ENCODE measurements at regions not wholly inside any gene's neighbourhood (a gene's known extent, or its start where the extent isn't known, plus 50 kb on each side); places are given as distances from the start of the nearest gene placed in this dataset.
"Not testable (repeated sequence)": the region's sequence is repeated elsewhere in the genome, so short reads cannot be mapped to it uniquely, and the experiment has no call there.

DNA sequence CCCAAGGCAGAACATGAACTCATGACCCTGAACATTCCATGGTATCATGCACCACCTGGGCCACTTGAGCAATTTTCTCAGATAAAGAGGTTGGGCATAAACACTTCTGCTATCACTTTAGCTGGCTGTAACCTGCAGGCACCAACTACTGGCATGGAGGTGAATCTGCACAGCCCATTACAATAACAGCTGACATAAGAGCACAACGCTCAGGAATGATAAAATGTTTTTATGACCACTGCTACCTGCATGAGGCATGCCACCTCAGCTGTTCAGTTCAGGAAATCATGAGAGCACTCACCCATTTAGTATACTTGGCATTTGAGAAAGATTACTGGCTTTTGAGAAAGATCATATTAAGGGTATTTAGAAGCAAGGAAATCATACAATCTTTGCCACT is 85.7 kb upstream of the SPIN4 start:
- Mint-ChIP-seq H3K27me3 (no peaks in the 10 kb centered on the region), H3K4me3 (no peak overlapping the region), H3K27ac (no peak overlapping the region), H3K36me3 (peaks cover 0 to 9% of the 10 kb centered on the region in 2 donors), H3K9me3 (peaks cover 0 to 29% (median 12%) of the 10 kb centered on the region in 7 donors), H3K4me1 (peaks cover 0 to 5% (median 0%) of the 10 kb centered on the region in 3 donors)
- DNase-seq (no peak), ATAC-seq (ENCODE audit: low read depth in 2 of 2) (no peak)

DNA sequence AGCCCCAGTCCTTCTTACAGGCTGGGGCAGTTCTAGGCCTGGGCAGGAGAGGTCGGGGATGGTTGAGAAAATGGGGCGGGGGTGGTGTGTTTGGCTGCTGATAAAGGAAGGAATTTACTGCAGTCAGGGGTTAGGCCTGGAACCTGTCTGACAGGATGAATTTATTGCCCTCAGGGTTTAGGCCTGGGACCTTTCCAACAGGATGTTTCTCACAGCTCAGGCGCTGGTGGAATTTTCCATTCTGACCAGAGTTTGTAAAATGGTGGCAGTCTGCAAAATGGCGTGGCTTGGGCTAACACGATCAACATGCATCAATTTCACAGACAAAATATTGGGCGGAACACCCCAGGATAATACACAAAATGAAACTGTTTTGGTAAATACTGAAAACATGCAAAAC is 83.5 kb upstream of the SPIN4 start:
- H3K36me3 Mint-ChIP-seq: peaks cover 0 to 5% of the 10 kb centered on the region in 2 donors
- peaks cover 0 to 16% (median 7%) of the 10 kb centered on the region in 7 donors for H3K9me3 Mint-ChIP-seq
- H3K27ac Mint-ChIP-seq: no peak overlapping the region
- no peak for DNase-seq
- no peak for ATAC-seq (ENCODE audit: low read depth in 2 of 2)
- no peaks in the 10 kb centered on the region for H3K27me3 Mint-ChIP-seq
- H3K4me3 Mint-ChIP-seq: no peak overlapping the region
- H3K4me1 Mint-ChIP-seq: peaks cover 0 to under 1% (median 0%) of the 10 kb centered on the region in 3 donors

DNA sequence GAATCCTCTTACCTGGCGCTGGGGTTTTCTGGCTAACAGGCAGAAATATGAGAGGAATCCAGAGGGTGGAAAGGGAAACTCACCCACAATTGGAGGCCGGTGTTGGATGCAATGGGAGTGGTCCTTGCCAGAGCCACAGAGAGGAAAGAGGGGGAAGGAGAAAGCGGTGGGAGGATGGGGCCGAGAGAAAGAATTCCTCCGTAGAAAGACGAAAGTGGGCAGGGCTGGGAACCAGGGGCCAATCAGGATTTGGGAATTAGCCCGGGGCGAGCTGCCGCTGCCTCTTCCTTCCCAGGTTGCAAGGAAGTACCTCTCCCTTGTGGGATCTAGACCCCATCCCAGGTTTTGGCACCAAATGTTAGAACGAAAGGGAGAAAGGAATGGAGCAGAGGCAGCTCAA is 83.1 kb upstream of the SPIN4 start:
- Mint-ChIP-seq H3K27ac (no peak overlapping the region), H3K4me3 (no peak overlapping the region), H3K27me3 (no peaks in the 10 kb centered on the region)

DNA sequence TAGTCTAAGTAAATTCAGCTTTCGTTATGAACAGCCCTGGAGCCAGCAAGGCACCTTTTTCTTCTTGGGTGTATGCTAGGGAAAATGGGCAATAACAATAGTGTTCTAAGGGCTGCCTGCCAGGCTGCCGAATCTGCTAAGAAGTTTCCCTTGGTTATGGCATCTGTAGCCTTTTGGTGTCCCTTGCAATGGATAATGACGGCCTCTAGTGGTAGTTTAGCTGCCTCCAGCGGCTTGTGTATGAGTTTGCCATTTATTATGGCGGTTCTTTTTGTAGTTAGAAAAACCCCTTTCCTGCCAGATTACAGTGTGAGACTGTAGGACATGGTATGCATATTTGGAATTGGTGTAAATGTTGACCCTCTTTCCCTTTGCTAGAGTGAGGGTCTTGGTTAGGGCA is 78.9 kb upstream of the SPIN4 start:
- Mint-ChIP-seq H3K27ac (no peak overlapping the region), H3K36me3 (peaks cover 0 to 5% of the 10 kb centered on the region in 2 donors), H3K4me3 (no peak overlapping the region), H3K9me3 (peaks cover 0 to 9% (median 0%) of the 10 kb centered on the region in 7 donors), H3K27me3 (no peaks in the 10 kb centered on the region), H3K4me1 (no peaks in the 10 kb centered on the region)
- ATAC-seq (ENCODE audit: low read depth in 2 of 2) (no peak), DNase-seq (no peak)

More for the DNA sequence above, 83.1 kb upstream of the SPIN4 start:
- H3K9me3 Mint-ChIP-seq: peaks cover 0 to 14% (median 5%) of the 10 kb centered on the region in 7 donors
- no peak for DNase-seq
- peaks cover 0 to 5% of the 10 kb centered on the region in 2 donors for H3K36me3 Mint-ChIP-seq
- no peaks in the 10 kb centered on the region for H3K4me1 Mint-ChIP-seq
- no peak for ATAC-seq (ENCODE audit: low read depth in 2 of 2)

DNA sequence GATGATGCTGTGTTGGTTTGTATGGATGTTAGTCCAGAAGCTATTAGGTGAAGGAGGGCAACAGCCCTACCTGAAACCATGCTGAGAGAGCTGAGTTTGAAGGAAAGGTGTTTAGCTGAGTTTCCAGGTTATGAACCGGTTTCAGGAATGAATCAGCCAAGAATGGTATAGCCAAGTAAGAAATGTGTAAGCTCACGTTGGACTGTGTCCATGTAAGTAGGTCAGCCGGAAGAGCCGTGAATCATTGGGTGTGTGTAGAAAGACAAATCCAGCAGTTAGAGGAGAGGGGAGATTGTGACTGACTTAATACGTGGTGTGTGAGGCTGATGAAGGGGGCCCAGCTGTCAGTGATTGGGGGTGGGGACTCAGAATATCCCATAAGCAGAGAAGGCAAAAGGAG is 77.2 kb upstream of the SPIN4 start:
- DNase-seq (no peak), ATAC-seq (ENCODE audit: low read depth in 2 of 2) (no peak)
- Mint-ChIP-seq H3K9me3 (peaks cover 0 to 11% (median 2%) of the 10 kb centered on the region in 7 donors), H3K4me1 (no peaks in the 10 kb centered on the region), H3K27me3 (no peaks in the 10 kb centered on the region), H3K36me3 (peaks cover 9% of the 10 kb centered on the region in 2 donors), H3K4me3 (no peak overlapping the region), H3K27ac (no peak overlapping the region)

DNA sequence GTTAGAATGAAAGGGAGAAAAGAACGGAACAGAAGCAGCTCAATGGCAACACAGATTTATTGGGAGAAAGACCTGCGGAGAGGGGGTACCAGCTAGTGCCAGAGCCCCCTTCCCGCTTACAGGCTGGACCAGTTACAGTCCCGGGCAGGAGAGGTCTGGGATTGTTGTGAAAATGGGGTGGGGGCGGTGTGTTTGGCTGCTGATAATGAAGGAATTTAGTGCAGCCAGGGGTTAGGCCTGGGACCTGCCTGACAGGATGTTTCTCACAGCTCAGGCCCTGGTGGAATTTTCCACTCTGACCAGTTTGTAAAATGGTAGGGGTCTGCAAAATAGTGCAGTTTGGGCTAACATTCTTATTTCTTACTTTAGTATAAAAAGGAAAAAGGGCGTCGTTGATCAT is 75.4 kb upstream of the SPIN4 start:
- Mint-ChIP-seq H3K36me3 (peaks cover 9% of the 10 kb centered on the region in 2 donors), H3K4me3 (no peak overlapping the region), H3K27ac (no peak overlapping the region), H3K27me3 (no peaks in the 10 kb centered on the region), H3K9me3 (peaks cover 0 to 10% (median 2%) of the 10 kb centered on the region in 7 donors), H3K4me1 (no peaks in the 10 kb centered on the region)
- DNase-seq (no peak), ATAC-seq (ENCODE audit: low read depth in 2 of 2) (no peak)

DNA sequence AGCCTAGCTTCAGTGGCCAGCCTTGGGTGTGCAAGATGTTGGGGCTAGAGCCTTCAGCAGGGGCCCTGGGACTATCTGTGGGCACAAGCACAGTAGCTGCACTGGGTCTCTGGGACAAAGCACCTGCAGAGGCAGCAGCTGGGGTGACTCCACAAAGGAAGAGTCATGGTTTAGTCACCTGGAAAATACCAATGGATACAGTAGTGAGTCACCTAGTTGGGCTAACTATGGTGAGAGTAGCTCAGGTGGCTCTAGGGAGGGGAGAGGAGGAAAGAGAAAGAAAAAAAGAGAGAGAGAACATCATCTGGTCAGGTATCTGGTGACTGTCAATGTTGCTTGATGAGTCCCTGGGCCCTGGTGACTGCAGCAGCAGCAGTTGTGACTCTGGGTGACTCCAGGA is 72.9 kb upstream of the SPIN4 start:
- peaks cover 0 to 10% (median 4%) of the 10 kb centered on the region in 7 donors for H3K9me3 Mint-ChIP-seq
- DNase-seq (no peak), ATAC-seq (ENCODE audit: low read depth in 2 of 2) (no peak)
- H3K36me3 Mint-ChIP-seq: peaks cover 9% of the 10 kb centered on the region in 2 donors
- no peak overlapping the region for H3K4me3 Mint-ChIP-seq
- no peaks in the 10 kb centered on the region for H3K27me3 Mint-ChIP-seq
- H3K27ac Mint-ChIP-seq: no peak overlapping the region
- no peaks in the 10 kb centered on the region for H3K4me1 Mint-ChIP-seq

DNA sequence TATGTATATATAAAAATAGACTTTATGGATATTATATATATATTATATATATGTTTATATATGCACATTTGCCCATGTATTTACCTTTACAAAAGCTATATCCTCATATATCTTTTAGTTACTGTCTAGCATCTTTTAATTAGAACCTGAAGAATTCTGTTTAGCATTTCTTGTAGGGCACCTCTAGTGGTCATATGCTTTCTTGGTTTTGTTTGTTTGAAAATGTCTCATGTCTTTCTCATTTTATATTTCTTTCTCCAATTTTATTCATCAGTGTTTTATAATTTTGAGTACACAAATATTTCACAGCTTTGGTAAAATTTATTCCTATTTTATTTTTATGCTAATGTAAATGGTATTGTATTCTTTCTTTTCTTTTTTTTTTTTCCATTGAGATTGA is 70.3 kb upstream of the SPIN4 start:
- DNase-seq: no peak
- ATAC-seq (ENCODE audit: low read depth in 2 of 2): no peak
- H3K4me1 Mint-ChIP-seq: no peaks in the 10 kb centered on the region
- H3K9me3 Mint-ChIP-seq: peaks cover 3 to 27% (median 10%) of the 10 kb centered on the region in 7 donors
- H3K36me3 Mint-ChIP-seq: peaks cover 9% of the 10 kb centered on the region in 2 donors
- no peak overlapping the region for H3K27ac Mint-ChIP-seq
- H3K27me3 Mint-ChIP-seq: no peaks in the 10 kb centered on the region
- H3K4me3 Mint-ChIP-seq: no peak overlapping the region

DNA sequence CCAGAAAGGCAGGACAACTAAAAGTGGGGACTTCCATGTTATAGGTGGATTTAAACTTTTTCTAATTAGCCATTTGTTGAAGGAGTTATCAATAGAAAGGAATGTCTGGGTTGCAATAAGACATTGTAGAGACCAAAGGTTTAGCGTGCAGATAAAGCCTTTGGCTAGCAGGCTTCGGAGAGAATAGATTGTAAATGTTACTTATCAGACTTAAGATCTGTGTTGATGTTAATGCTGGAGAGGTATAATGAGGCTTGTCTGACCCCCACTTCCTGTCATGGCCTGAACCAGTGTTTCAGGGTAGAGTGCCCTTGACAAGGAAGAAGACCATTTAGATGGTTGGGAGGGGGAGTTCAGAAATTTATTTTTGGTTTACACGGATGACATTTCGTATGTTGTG is 67.1 kb upstream of the SPIN4 start:
- no peak for DNase-seq
- H3K36me3 Mint-ChIP-seq: no peaks in the 10 kb centered on the region
- ATAC-seq (ENCODE audit: low read depth in 2 of 2): no peak
- no peaks in the 10 kb centered on the region for H3K4me1 Mint-ChIP-seq
- H3K9me3 Mint-ChIP-seq: peaks cover under 1 to 30% (median 9%) of the 10 kb centered on the region in 7 donors
- H3K4me3 Mint-ChIP-seq: no peak overlapping the region
- no peak overlapping the region for H3K27ac Mint-ChIP-seq
- H3K27me3 Mint-ChIP-seq: no peaks in the 10 kb centered on the region

DNA sequence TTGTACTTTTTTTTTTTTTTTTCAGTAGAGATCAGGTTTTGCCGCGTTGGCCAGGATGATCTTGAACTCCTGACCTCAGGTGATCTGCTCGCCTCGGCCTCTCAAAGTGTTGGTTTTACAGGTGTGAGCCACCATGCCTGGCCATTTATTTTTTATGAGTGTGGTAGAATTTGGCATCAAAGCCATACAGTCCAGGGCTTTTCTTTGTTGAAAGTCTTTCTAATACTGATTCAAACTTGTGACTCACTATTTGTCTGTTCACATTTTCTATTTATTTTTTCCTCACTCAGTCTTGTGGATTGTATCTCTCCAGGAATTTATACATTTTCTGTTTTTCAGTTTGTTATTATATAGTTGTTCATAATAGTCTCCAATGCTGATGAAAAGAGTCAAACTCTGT is 66.5 kb upstream of the SPIN4 start:
- Mint-ChIP-seq H3K4me3 (no peak overlapping the region), H3K27ac (no peak overlapping the region), H3K27me3 (no peaks in the 10 kb centered on the region), H3K4me1 (no peaks in the 10 kb centered on the region), H3K9me3 (peaks cover 0 to 30% (median 9%) of the 10 kb centered on the region in 7 donors), H3K36me3 (no peaks in the 10 kb centered on the region)
- ATAC-seq (ENCODE audit: low read depth in 2 of 2): no peak
- no peak for DNase-seq

DNA sequence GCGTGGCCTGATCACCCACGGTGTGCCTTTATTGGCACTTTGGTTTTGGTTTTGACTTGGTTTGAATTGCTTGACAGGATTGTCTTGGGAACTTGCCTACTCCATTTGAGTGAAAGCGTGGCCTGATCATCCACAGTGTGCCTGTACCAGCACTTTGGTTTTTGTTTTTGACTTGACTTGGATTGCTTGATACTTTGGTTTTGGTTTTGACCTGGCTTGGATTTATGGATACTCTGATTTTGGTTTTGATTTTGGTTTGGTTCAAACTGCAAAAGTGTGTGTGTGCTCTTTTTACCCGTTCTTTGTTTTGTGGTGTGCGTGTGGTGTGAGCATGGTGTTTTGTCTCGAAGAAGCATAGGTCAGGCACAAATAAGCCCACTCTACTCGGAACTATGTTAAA is 58.8 kb upstream of the SPIN4 start:
- not testable (repeated sequence) for ATAC-seq (ENCODE audit: low read depth in 2 of 2); H3K4me1 Mint-ChIP-seq; DNase-seq; H3K36me3 Mint-ChIP-seq; H3K4me3 Mint-ChIP-seq; H3K27ac Mint-ChIP-seq; H3K27me3 Mint-ChIP-seq
- H3K9me3 Mint-ChIP-seq: peaks cover 0 to 14% (median 3%) of the 10 kb centered on the region in 7 donors

DNA sequence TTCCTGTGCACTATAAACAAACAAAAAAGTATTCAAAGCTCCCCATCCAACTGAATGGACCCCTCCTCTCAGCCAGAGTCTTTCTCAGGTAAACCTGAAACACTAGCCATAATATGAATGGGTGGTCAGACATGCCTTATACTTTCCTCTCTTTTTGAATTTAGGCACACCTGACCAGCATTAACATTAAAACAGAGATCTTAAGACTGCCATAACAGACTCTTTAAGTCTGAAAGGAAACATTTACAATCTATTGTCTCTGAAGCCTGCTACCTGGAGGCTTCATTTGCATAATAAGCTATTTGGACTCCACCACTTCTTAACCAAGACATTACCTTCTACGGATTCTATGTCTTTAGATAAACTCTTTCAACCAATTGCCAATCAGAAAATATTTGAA is 56.9 kb upstream of the SPIN4 start:
- H3K27ac Mint-ChIP-seq: no peak overlapping the region
- H3K36me3 Mint-ChIP-seq: no peaks in the 10 kb centered on the region
- H3K9me3 Mint-ChIP-seq: peaks cover 0 to 17% (median 6%) of the 10 kb centered on the region in 7 donors
- DNase-seq: no peak
- no peaks in the 10 kb centered on the region for H3K27me3 Mint-ChIP-seq
- H3K4me3 Mint-ChIP-seq: no peak overlapping the region
- ATAC-seq (ENCODE audit: low read depth in 2 of 2): no peak
- H3K4me1 Mint-ChIP-seq: no peaks in the 10 kb centered on the region

DNA sequence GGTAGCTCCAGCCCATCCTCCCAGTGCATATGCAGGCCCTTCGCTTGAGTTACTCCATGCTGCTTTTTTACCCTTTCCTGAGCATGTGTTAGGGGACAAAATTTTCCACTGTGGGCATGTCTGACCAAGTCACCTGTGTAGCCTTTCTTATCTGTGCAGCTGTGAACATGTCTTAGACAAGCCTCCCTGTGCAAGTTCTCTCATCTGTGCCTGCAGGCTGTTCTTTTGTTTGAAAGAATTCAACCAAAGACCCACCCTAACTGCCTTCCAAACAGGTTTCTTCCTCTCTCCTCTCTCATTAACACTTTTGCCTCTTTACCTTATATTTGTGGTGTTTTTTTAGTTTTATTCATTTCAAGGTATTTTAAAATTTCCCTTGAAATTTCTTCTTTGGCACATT is 53.2 kb upstream of the SPIN4 start:
- ATAC-seq (ENCODE audit: low read depth in 2 of 2) (no peak), DNase-seq (no peak)
- Mint-ChIP-seq H3K27me3 (no peaks in the 10 kb centered on the region), H3K4me3 (no peak overlapping the region), H3K27ac (no peak overlapping the region), H3K36me3 (no peaks in the 10 kb centered on the region), H3K4me1 (no peaks in the 10 kb centered on the region), H3K9me3 (peaks cover 0 to 17% (median 6%) of the 10 kb centered on the region in 7 donors)

DNA sequence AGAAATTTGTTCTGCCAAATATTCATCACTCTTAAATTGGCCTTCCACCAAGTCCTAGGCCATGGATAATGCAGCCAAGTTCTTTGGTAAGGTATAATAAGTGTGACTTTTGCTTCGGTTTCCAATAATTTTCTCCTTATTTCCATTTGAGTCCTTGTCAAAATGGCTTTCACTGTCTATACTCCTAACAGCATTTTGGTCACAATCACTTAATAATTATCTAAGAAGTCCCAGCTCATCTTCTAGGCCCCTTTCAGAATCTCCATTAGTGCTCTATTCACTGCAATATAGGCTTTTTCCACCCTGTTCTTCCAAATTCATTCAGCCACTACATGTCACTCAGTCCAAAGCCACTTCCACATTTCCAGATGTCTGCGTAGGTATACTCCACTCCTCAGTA is 51.0 kb upstream of the SPIN4 start:
- Mint-ChIP-seq H3K4me1 (no peaks in the 10 kb centered on the region), H3K27me3 (no peaks in the 10 kb centered on the region), H3K27ac (no peak overlapping the region), H3K9me3 (peaks cover 0 to 17% (median 5%) of the 10 kb centered on the region in 7 donors), H3K4me3 (no peak overlapping the region), H3K36me3 (no peaks in the 10 kb centered on the region)
- DNase-seq (no peak), ATAC-seq (ENCODE audit: low read depth in 2 of 2) (no peak)
